HEK293 (cell line): ENCODE measurements at regions not wholly inside any gene's neighbourhood (a gene's known extent, or its start where the extent isn't known, plus 50 kb on each side); places are given as distances from the start of the nearest gene placed in this dataset.

Source experiments
- CTCF ChIA-PET: fragments of 350-600 bp; formaldehyde crosslinking; extraction: SDS; loops from one replicate; lab custom pipeline; 2021; ENCODE audit warnings: antibody characterized with exemption; lab: Yijun Ruan, JAX
- POLR2A ChIA-PET: fragments of 300-600 bp; formaldehyde crosslinking; extraction: SDS; loops from one replicate; lab custom pipeline; 2020; ENCODE audit warnings: antibody characterized with exemption, inconsistent platforms; lab: Yijun Ruan, JAX
- H3K27ac ChIP-seq: fragments of 200-500 bp; sonication (Bioruptor generic); 2 replicates; pipeline ENCODE4 v1.5.1; 2014; ENCODE audit warnings: low read depth, low read length, control low read depth, inconsistent platforms; ENCODE audit errors: extremely low read depth
- H3K36me3 ChIP-seq, 2 experiments: fragments of 200-500 bp in 1 of 2; sonication (Bioruptor generic) in 1 of 2; 1 replicate in 1 of 2; 2 replicates in 1 of 2; pipeline ENCODE4 v1.5.1; 2014 to 2017; ENCODE audit warnings: inconsistent platforms in 2 of 2, low read length in 2 of 2; ENCODE audit not compliant: control insufficient read depth in 2 of 2, insufficient read depth in 1 of 2
- H3K4me1 ChIP-seq: fragments of 200-500 bp; sonication (Bioruptor generic); 2 replicates; pipeline ENCODE4 v1.5.1; 2014; ENCODE audit warnings: mild to moderate bottlenecking, low read length, inconsistent platforms; ENCODE audit not compliant: control insufficient read depth, insufficient read depth
- H3K4me3 ChIP-seq: 2 replicates; pipeline ENCODE4 v1.5.1; 2011; ENCODE audit warnings: low read depth, mild to moderate bottlenecking, control low read depth, low read length, moderate library complexity
- H3K9me3 ChIP-seq: fragments of 200-500 bp; sonication (Bioruptor generic); 2 replicates; pipeline ENCODE4 v1.5.1; 2014; ENCODE audit warnings: low read depth, low read length, inconsistent platforms; ENCODE audit not compliant: control insufficient read depth, insufficient read depth
- KLF9 ChIP-seq: fragments of 450-650 bp; formaldehyde crosslinking; IDR thresholded peaks from 2 replicates; pipeline ENCODE4 v1.5.1; 2016; ENCODE audit warnings: missing biosample characterization, missing genetic modification characterization, low read depth
- SCRT1 ChIP-seq: fragments of 450-650 bp; formaldehyde crosslinking; IDR thresholded peaks from 2 replicates; pipeline ENCODE4 v1.5.1; 2016; ENCODE audit warnings: missing biosample characterization, missing genetic modification characterization, borderline replicate concordance
- YY2 ChIP-seq: fragments of 450-650 bp; formaldehyde crosslinking; IDR thresholded peaks from 2 replicates; pipeline ENCODE4 v1.5.1; 2016; ENCODE audit warnings: missing biosample characterization, missing genetic modification characterization
- ZBTB17 ChIP-seq: fragments of 450-650 bp; formaldehyde crosslinking; IDR thresholded peaks from 2 replicates; pipeline ENCODE4 v1.5.1; 2016; ENCODE audit warnings: missing biosample characterization, missing genetic modification characterization
- ZFP41 ChIP-seq: fragments of 450-650 bp; formaldehyde crosslinking; IDR thresholded peaks from 2 replicates; pipeline ENCODE4 v1.5.1; 2016; ENCODE audit warnings: missing biosample characterization, missing genetic modification characterization, borderline replicate concordance
- ZNF114 ChIP-seq: fragments of 450-650 bp; formaldehyde crosslinking; IDR thresholded peaks from 2 replicates; pipeline ENCODE4 v1.5.0; 2017; ENCODE audit warnings: missing biosample characterization, missing genetic modification characterization
- ZNF157 ChIP-seq: fragments of 450-650 bp; formaldehyde crosslinking; IDR thresholded peaks from 2 replicates; pipeline ENCODE4 v1.5.1; 2016; ENCODE audit warnings: missing biosample characterization, missing genetic modification characterization
- ZNF223 ChIP-seq: fragments of 450-650 bp; formaldehyde crosslinking; IDR thresholded peaks from 2 replicates; pipeline ENCODE4 v1.5.1; 2016; ENCODE audit warnings: missing biosample characterization, missing genetic modification characterization
- ZNF311 ChIP-seq: fragments of 450-650 bp; formaldehyde crosslinking; IDR thresholded peaks from 2 replicates; pipeline ENCODE4 v1.5.1; 2017; ENCODE audit warnings: missing biosample characterization, missing genetic modification characterization, borderline replicate concordance
- ZNF391 ChIP-seq: fragments of 450-650 bp; formaldehyde crosslinking; IDR thresholded peaks from 2 replicates; pipeline ENCODE4 v1.5.1; 2016; ENCODE audit warnings: low read depth, missing biosample characterization, missing genetic modification characterization, borderline replicate concordance
- ZNF473 ChIP-seq: fragments of 450-650 bp; formaldehyde crosslinking; IDR thresholded peaks from 2 replicates; pipeline ENCODE4 v1.5.1; 2017; ENCODE audit warnings: missing biosample characterization, missing genetic modification characterization
- ZNF549 ChIP-seq: fragments of 450-650 bp; IDR thresholded peaks from 2 replicates; pipeline ENCODE4 v1.5.1; 2018; ENCODE audit warnings: missing biosample characterization, missing genetic modification characterization, mild to moderate bottlenecking, inconsistent platforms, moderate library complexity
- ZNF558 ChIP-seq: fragments of 450-650 bp; formaldehyde crosslinking; IDR thresholded peaks from 2 replicates; pipeline ENCODE4 v1.5.1; 2016; ENCODE audit warnings: missing biosample characterization, missing genetic modification characterization
- ZNF670 ChIP-seq: fragments of 450-650 bp; formaldehyde crosslinking; IDR thresholded peaks from 2 replicates; pipeline ENCODE4 v1.5.1; 2016; ENCODE audit warnings: missing biosample characterization, missing genetic modification characterization, low read depth
- ZNF837 ChIP-seq: fragments of 450-650 bp; formaldehyde crosslinking; IDR thresholded peaks from 2 replicates; pipeline ENCODE4 v1.5.1; 2016; ENCODE audit warnings: missing biosample characterization, missing genetic modification characterization
- ZNF843 ChIP-seq: fragments of 450-650 bp; formaldehyde crosslinking; IDR thresholded peaks from 2 replicates; pipeline ENCODE4 v1.5.1; 2016; ENCODE audit warnings: missing biosample characterization, missing genetic modification characterization
- TF ChIP-seq, protein P1 (sequence below): fragments of 450-650 bp; formaldehyde crosslinking; IDR thresholded peaks from 2 replicates; pipeline ENCODE4; 2016; ENCODE audit warnings: missing biosample characterization, missing genetic modification characterization
- TF ChIP-seq, protein P2 (sequence below): IDR thresholded peaks from 2 replicates; pipeline ENCODE4 v1.6.1; 2011; ENCODE audit warnings: mild to moderate bottlenecking, low read depth, low read length, borderline replicate concordance
- TF ChIP-seq, protein P3 (sequence below): fragments of 450-650 bp; formaldehyde crosslinking; IDR thresholded peaks from 2 replicates; pipeline ENCODE4 v1.5.1; 2017; ENCODE audit warnings: missing biosample characterization, missing genetic modification characterization
- TF ChIP-seq, protein P4 (sequence below): fragments of 450-650 bp; formaldehyde crosslinking; IDR thresholded peaks from 2 replicates; pipeline ENCODE4 v1.5.1; 2016; ENCODE audit warnings: missing biosample characterization, missing genetic modification characterization

DNA sequence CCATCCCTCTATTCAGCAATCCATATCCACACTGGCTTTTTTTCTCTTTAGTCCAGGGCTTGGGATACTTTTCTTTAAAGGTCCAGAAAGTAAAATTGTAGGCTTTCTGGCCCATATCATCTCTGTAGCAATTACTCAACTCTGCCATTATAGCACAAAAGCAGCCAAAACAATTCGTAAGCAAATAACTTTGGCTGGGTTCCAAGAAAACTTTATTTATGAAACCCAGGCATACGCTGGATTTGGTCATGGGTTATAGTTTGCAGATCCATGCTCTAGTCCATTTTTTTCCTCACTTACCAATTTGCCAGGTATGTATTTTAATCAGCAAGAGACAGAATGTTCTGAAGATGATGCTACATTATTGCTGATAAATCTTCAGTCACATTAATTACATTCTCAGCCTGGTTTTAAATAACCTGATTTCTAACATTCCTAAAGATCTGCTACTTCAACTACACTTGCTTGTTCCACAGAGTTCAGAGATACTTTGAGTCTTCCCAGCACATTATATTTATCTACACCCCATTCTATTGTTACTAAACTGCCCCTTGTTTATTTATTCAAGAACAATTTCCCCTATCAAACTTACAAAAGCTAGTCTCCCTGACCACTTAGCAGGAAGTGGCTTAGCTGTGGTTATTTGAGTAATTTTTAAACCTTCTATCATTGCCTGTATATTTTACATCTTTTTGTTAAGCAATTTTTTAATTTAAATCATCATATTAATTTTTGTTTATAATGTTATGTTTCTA, 161.0 kb downstream of the ISL1 start:
- CTCF ChIA-PET, result no interaction called here
- Histone ChIP-seq H3K36me3 (no peaks in the 10 kb centered on the region), H3K4me1 (peaks cover 6% of the 10 kb centered on the region; the same call in 1 of the 2 replicates), H3K27ac (no peak overlapping the region), H3K4me3 (no peak overlapping the region), H3K9me3 (no peaks in the 10 kb centered on the region)
- POLR2A ChIA-PET, result no interaction called here
- TF ChIP-seq SCRT1 (tag by site-specific recombination), result no peak
- TF ChIP-seq ZNF473 (tag by site-specific recombination), result no peak
- no peak for TF ChIP-seq ZNF391 (tag by site-specific recombination)
- TF ChIP-seq YY2 (tag by site-specific recombination), result no peak
- TF ChIP-seq, protein P1, sequence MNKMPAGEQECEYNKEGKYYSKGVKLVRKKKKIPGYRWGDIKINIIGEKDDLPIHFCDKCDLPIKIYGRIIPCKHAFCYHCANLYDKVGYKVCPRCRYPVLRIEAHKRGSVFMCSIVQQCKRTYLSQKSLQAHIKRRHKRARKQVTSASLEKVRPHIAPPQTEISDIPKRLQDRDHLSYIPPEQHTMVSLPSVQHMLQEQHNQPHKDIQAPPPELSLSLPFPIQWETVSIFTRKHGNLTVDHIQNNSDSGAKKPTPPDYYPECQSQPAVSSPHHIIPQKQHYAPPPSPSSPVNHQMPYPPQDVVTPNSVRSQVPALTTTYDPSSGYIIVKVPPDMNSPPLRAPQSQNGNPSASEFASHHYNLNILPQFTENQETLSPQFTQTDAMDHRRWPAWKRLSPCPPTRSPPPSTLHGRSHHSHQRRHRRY (tag by site-specific recombination), result no peak

DNA sequence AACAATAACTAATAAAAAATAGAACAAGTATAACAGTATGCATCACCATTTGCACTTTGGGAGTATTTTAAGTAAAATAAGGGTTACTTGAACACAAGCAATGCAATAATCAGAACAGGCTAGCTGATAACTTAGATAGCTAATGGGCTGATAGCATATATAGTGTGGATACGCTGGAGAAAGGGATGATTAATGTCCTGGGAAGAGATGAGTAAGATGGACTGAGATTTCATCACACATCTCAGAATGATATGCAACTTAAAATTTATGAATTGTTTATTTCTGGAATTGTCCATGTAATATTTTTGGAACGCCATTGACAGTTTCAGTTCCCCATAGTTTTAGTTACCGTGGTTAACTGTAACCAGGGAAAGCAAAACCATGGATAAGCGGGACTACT, 173.6 kb downstream of the ISL1 start:
- Histone ChIP-seq H3K27ac (no peak overlapping the region), H3K4me3 (no peak overlapping the region), H3K9me3 (no peaks in the 10 kb centered on the region), H3K4me1 (no peaks in the 10 kb centered on the region), H3K36me3 (no peaks in the 10 kb centered on the region)
- TF ChIP-seq ZBTB17 (tag by site-specific recombination), result no peak
- ChIA-PET POLR2A (no interaction called here), CTCF (no interaction called here)

DNA sequence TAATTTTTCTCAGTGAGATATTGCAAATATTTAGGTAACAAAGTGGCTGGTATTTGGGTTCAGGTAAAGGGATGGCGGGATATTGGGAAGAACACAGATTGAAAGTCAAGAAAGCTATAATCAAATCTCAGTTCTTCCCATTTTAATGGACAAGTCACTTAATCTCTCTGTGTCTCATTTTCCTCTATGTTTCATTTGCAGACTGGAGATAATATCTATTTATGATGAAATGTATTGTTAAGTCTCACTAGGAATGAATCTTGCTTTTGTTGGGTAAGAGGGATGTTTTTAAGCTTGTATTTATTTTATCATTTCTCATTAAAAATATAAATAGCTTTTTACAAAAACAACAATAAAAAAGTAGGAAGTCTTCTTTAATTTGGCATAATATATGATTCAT, 175.4 kb downstream of the ISL1 start:
- Histone ChIP-seq H3K9me3 (no peaks in the 10 kb centered on the region), H3K4me1 (no peaks in the 10 kb centered on the region), H3K4me3 (no peak overlapping the region), H3K36me3 (no peaks in the 10 kb centered on the region), H3K27ac (no peak overlapping the region)
- ChIA-PET CTCF (interaction anchor here (1.5 kb wide), 1 partner anchor 595 kb away, joined by 3 read pairs; no protein-coding TSS in a partner anchor), POLR2A (no interaction called here)
- TF ChIP-seq ZFP41 (tag by site-specific recombination) (no peak), KLF9 (no peak), ZNF558 (tag by site-specific recombination) (no peak), ZNF311 (tag by site-specific recombination) (no peak), ZNF837 (tag by site-specific recombination) (no peak), ZNF223 (tag by site-specific recombination) (no peak), ZNF157 (tag by site-specific recombination) (no peak), ZNF549 (no peak), ZNF114 (tag by site-specific recombination) (no peak), ZNF670 (tag by site-specific recombination) (no peak), ZNF843 (tag by site-specific recombination) (no peak)
- TF ChIP-seq, protein P2, sequence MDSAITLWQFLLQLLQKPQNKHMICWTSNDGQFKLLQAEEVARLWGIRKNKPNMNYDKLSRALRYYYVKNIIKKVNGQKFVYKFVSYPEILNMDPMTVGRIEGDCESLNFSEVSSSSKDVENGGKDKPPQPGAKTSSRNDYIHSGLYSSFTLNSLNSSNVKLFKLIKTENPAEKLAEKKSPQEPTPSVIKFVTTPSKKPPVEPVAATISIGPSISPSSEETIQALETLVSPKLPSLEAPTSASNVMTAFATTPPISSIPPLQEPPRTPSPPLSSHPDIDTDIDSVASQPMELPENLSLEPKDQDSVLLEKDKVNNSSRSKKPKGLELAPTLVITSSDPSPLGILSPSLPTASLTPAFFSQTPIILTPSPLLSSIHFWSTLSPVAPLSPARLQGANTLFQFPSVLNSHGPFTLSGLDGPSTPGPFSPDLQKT, result no peak
- TF ChIP-seq, protein P3, sequence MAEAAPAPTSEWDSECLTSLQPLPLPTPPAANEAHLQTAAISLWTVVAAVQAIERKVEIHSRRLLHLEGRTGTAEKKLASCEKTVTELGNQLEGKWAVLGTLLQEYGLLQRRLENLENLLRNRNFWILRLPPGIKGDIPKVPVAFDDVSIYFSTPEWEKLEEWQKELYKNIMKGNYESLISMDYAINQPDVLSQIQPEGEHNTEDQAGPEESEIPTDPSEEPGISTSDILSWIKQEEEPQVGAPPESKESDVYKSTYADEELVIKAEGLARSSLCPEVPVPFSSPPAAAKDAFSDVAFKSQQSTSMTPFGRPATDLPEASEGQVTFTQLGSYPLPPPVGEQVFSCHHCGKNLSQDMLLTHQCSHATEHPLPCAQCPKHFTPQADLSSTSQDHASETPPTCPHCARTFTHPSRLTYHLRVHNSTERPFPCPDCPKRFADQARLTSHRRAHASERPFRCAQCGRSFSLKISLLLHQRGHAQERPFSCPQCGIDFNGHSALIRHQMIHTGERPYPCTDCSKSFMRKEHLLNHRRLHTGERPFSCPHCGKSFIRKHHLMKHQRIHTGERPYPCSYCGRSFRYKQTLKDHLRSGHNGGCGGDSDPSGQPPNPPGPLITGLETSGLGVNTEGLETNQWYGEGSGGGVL (tag by site-specific recombination), result no peak
- TF ChIP-seq, protein P4, sequence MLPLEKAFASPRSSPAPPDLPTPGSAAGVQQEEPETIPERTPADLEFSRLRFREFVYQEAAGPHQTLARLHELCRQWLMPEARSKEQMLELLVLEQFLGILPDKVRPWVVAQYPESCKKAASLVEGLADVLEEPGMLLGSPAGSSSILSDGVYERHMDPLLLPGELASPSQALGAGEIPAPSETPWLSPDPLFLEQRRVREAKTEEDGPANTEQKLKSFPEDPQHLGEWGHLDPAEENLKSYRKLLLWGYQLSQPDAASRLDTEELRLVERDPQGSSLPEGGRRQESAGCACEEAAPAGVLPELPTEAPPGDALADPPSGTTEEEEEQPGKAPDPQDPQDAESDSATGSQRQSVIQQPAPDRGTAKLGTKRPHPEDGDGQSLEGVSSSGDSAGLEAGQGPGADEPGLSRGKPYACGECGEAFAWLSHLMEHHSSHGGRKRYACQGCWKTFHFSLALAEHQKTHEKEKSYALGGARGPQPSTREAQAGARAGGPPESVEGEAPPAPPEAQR (tag by site-specific recombination), result no peak
- TF ChIP-seq, all 188 proteins: peak for 0
